ENCODE measurements at regions not wholly inside any gene's neighbourhood (a gene's known extent, or its start where the extent isn't known, plus 50 kb on each side); places are given as distances from the start of the nearest gene placed in this dataset.

GRCh38 chr16:85315866-85316265 lies 203.6 kb upstream of the CIBAR2 start:
- DNase-seq: no peak

GRCh38 chr16:85316321-85316919 lies 204.1 kb upstream of the CIBAR2 start:
- peak; percentile 52 for DNase-seq

DNA sequence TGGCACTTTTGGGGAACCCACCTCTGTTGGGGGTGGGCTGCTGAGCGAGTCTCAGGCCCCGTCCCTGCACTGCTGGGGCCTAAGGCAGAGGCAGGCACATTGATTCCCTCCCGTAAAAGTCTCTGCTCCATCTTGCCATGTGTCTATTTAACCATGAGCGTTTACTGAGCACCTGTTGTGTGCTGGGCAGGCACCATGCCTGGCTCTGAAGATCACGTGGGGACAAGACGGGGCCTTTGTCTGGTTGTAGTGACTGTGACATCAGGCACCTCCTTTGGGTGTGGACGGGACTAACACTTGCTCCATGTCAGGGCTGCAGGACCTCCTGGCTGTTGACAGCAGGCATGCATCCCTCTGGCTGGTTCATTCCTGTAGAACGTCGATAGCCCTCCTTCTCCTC lies 204.7 kb upstream of the CIBAR2 start:
- no peak for DNase-seq

- DNase-seq: no peak
Observed at GRCh38 chr16:85317704-85318103, 205.4 kb upstream of the CIBAR2 start.

GRCh38 chr16:85319208-85319983 lies 207.1 kb upstream of the CIBAR2 start:
- DNase-seq: no peak

GRCh38 chr16:85319984-85320440 lies 207.7 kb upstream of the CIBAR2 start:
- DNase-seq: no peak

GRCh38 chr16:85320677-85321385 lies 208.6 kb upstream of the CIBAR2 start:
- DNase-seq: no peak

GRCh38 chr16:85321509-85322271 lies 209.4 kb upstream of the CIBAR2 start:
- no peak for DNase-seq

GRCh38 chr16:85323230-85323960 lies 211.1 kb upstream of the CIBAR2 start:
- DNase-seq: no peak

- no peak for DNase-seq
Observed at GRCh38 chr16:85323961-85324253, 211.6 kb upstream of the CIBAR2 start.

GRCh38 chr16:85324488-85324887 lies 212.2 kb upstream of the CIBAR2 start:
- no peak for DNase-seq

GRCh38 chr16:85326113-85326793 lies 214.0 kb upstream of the CIBAR2 start:
- DNase-seq: no peak

DNA sequence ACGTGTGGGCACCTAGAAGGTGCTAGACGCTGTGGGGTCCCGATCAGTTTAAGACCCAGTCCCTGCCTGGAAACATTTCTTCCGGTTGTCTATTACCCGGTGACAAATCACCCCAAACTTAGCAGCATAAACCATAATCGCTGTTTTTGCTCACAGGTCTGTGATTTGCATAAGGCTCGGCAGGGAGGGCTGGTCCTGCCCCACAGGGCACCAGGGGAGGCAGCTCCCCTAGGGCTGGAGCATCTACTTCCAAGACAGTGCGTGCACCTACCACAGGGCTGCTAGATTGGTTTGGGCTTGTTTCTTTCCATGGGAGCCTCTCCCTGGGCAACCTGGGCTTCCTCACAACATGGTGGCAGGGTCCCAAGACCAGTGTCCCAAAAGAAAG lies 214.5 kb upstream of the CIBAR2 start:
- no peak for DNase-seq

DNA sequence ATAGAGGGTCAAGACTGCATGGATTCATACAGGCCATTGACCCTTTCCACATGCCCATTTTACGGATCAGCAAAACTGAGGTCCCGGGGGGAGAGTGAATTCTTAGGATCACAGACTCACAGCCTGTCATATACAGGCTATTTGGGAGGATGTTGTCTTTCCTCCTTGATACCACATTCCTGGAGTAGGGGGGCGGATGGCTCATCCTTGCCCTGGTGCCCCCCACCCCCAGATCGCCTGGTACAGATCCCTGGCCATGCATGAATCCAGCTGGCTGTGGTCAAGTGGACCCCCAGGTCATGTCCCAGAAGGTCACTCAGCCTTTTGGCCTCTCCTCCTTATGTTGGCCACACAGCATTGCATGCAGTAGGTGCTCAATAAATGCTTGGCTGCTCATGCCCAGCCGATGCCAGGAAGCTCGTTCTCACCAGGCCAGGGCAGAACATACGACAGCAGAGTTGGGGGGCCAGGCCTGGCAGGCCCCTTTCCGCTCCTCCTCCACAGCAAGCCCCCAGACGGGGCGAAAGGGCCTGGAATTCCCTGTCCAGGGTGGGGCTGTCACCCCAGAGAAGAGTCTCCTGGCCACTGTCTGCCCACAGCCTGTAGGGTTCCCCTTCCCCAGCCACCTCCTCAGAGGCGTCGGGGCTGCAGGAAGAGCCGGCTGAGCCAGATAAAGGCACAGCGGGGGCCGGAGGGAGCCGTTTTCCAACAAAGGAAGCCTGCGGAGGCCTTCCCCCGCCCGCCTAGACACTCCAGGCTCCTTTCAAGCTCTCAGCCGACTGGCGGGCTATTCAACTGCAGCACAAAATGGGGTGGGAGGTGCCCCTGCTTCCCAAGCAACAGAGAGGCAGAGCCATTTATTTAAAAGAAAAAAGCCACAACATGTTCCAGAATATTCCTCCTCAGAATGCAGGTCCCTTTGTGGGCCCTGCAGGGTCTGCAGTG lies 215.7 kb upstream of the CIBAR2 start:
- DNase-seq: no peak

- no peak for DNase-seq
Observed at GRCh38 chr16:85328676-85329058, 216.4 kb upstream of the CIBAR2 start.

- no peak for DNase-seq
Observed at GRCh38 chr16:85329059-85329812, 217.0 kb upstream of the CIBAR2 start.

- DNase-seq: no peak
Observed at GRCh38 chr16:85330006-85330693, 217.9 kb upstream of the CIBAR2 start.

DNA sequence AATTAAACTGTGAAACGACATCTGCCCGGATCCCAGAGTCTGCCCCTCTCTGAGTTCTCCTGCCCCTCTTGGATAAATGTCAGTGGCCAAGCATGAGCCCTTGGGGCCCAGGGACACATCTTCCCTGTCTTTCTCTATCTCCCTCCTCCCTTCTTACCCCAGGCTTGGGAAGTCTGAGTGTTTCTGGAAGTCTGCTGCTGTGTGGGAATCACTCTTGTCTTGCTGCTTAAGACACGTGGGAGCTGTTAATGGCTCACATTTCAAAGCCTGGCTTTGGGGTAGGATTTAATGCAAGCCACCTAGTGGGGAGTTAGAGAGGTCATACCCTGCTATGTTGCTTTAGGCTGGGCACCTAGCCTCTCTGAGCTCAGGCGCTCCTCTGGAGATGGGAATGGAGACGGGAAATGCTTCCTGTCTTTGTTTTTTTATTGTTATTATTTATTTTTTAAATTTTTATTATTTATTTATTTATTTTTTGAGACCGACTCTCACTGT lies 218.5 kb upstream of the CIBAR2 start:
- DNase-seq: no peak

- no peak for DNase-seq
Observed at GRCh38 chr16:85331688-85332087, 219.4 kb upstream of the CIBAR2 start.
